ENCODE measurements at regions not wholly inside any gene's neighbourhood (a gene's known extent, or its start where the extent isn't known, plus 50 kb on each side); places are given as distances from the start of the nearest gene placed in this dataset.
"Not testable (repeated sequence)": the region's sequence is repeated elsewhere in the genome, so short reads cannot be mapped to it uniquely, and the experiment has no call there.

DNA sequence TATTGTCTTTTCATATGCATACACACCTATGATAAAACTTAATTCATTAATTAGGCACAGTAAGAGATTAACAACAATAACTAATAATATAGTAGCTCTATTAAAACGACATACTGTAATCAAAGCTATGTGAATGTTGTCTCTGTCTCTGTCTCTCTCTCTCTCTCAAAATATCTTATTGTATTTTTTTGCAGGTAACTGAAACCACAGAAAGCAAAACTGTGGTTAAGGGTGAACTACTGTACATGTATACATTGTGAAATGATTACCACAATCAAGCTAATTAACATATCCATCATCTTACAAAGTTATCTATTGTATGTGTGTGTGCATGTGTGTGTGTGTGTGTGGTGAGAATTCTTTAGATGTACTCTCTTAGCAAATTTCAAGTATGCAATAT is 242.0 kb upstream of the RSPO3 start:
- no peak overlapping the region for H3K9ac ChIP-seq (ENCODE audit: low read length)
- no peak overlapping the region for H3K27ac ChIP-seq (ENCODE audit: low read depth, low read length)
- no peaks in the 10 kb centered on the region for H3K27me3 ChIP-seq (ENCODE audit: control insufficient read depth, insufficient read depth, low read length)
- no peaks in the 10 kb centered on the region for H3K36me3 ChIP-seq (ENCODE audit: control insufficient read depth, insufficient read depth, low read length)
- no peak overlapping the region for H3K4me3 ChIP-seq (ENCODE audit: low read length)
- no peaks in the 10 kb centered on the region for H3K4me1 ChIP-seq (ENCODE audit: control insufficient read depth, insufficient read depth, low read length)

- Histone ChIP-seq H3K4me1 (ENCODE audit: control insufficient read depth, insufficient read depth, low read length) (no peaks in the 10 kb centered on the region), H3K4me3 (ENCODE audit: low read length) (no peak overlapping the region), H3K36me3 (ENCODE audit: control insufficient read depth, insufficient read depth, low read length) (no peaks in the 10 kb centered on the region), H3K9ac (ENCODE audit: low read length) (no peak overlapping the region), H3K27ac (ENCODE audit: low read depth, low read length) (no peak overlapping the region), H3K27me3 (ENCODE audit: control insufficient read depth, insufficient read depth, low read length) (no peaks in the 10 kb centered on the region)
Measured at GRCh38 chr6:126880964-126881363, 237.5 kb upstream of the RSPO3 start.

GRCh38 chr6:126886106-126886505 is 232.4 kb upstream of the RSPO3 start:
- Histone ChIP-seq H3K9ac (ENCODE audit: low read length) (no peak overlapping the region), H3K36me3 (ENCODE audit: control insufficient read depth, insufficient read depth, low read length) (no peaks in the 10 kb centered on the region), H3K27me3 (ENCODE audit: control insufficient read depth, insufficient read depth, low read length) (no peaks in the 10 kb centered on the region), H3K4me1 (ENCODE audit: control insufficient read depth, insufficient read depth, low read length) (no peaks in the 10 kb centered on the region), H3K27ac (ENCODE audit: low read depth, low read length) (no peak overlapping the region), H3K4me3 (ENCODE audit: low read length) (no peak overlapping the region)

- Histone ChIP-seq H3K9ac (ENCODE audit: low read length) (no peak overlapping the region), H3K4me1 (ENCODE audit: control insufficient read depth, insufficient read depth, low read length) (no peaks in the 10 kb centered on the region), H3K4me3 (ENCODE audit: low read length) (no peak overlapping the region), H3K36me3 (ENCODE audit: control insufficient read depth, insufficient read depth, low read length) (no peaks in the 10 kb centered on the region), H3K27me3 (ENCODE audit: control insufficient read depth, insufficient read depth, low read length) (no peaks in the 10 kb centered on the region), H3K27ac (ENCODE audit: low read depth, low read length) (no peak overlapping the region)
Measured at GRCh38 chr6:126888727-126889725, 229.4 kb upstream of the RSPO3 start.

DNA sequence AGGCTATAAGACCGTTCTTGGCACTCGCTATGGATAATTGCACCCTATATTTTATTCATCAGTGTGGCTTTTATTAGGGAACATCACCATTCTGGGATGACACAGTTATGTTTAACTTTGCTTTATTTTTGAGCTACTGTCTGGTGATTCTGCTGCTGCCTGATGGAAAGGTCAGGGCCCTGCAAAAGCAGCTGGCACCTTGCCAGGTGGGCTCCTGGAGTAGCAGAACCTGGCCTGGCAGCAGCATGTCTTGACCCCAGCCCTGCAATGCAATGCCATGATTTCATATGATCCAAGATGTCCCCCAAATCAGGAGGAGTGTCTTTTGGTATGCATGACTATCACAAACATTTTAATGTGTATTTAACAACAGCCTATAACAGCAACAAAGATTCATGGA is 228.4 kb upstream of the RSPO3 start:
- H3K9ac ChIP-seq (ENCODE audit: low read length): no peak overlapping the region
- no peak overlapping the region for H3K4me3 ChIP-seq (ENCODE audit: low read length)
- H3K4me1 ChIP-seq (ENCODE audit: control insufficient read depth, insufficient read depth, low read length): no peaks in the 10 kb centered on the region
- H3K27me3 ChIP-seq (ENCODE audit: control insufficient read depth, insufficient read depth, low read length): no peaks in the 10 kb centered on the region
- H3K36me3 ChIP-seq (ENCODE audit: control insufficient read depth, insufficient read depth, low read length): no peaks in the 10 kb centered on the region
- no peak overlapping the region for H3K27ac ChIP-seq (ENCODE audit: low read depth, low read length)

GRCh38 chr6:126891158-126891557 is 227.3 kb upstream of the RSPO3 start:
- Histone ChIP-seq H3K27ac (ENCODE audit: low read depth, low read length) (no peak overlapping the region), H3K4me1 (ENCODE audit: control insufficient read depth, insufficient read depth, low read length) (no peaks in the 10 kb centered on the region), H3K9ac (ENCODE audit: low read length) (no peak overlapping the region), H3K36me3 (ENCODE audit: control insufficient read depth, insufficient read depth, low read length) (no peaks in the 10 kb centered on the region), H3K4me3 (ENCODE audit: low read length) (no peak overlapping the region), H3K27me3 (ENCODE audit: control insufficient read depth, insufficient read depth, low read length) (no peaks in the 10 kb centered on the region)

- H3K27ac ChIP-seq (ENCODE audit: low read depth, low read length); H3K27me3 ChIP-seq (ENCODE audit: control insufficient read depth, insufficient read depth, low read length); H3K4me1 ChIP-seq (ENCODE audit: control insufficient read depth, insufficient read depth, low read length); H3K4me3 ChIP-seq (ENCODE audit: low read length); H3K36me3 ChIP-seq (ENCODE audit: control insufficient read depth, insufficient read depth, low read length); H3K9ac ChIP-seq (ENCODE audit: low read length): not testable (repeated sequence)
Measured at GRCh38 chr6:126892869-126893268, 225.6 kb upstream of the RSPO3 start.

GRCh38 chr6:126897758-126898157 is 220.7 kb upstream of the RSPO3 start:
- Histone ChIP-seq H3K9ac (ENCODE audit: low read length) (no peak overlapping the region), H3K36me3 (ENCODE audit: control insufficient read depth, insufficient read depth, low read length) (no peaks in the 10 kb centered on the region), H3K27ac (ENCODE audit: low read depth, low read length) (no peak overlapping the region), H3K27me3 (ENCODE audit: control insufficient read depth, insufficient read depth, low read length) (no peaks in the 10 kb centered on the region), H3K4me1 (ENCODE audit: control insufficient read depth, insufficient read depth, low read length) (no peaks in the 10 kb centered on the region), H3K4me3 (ENCODE audit: low read length) (no peak overlapping the region)

DNA sequence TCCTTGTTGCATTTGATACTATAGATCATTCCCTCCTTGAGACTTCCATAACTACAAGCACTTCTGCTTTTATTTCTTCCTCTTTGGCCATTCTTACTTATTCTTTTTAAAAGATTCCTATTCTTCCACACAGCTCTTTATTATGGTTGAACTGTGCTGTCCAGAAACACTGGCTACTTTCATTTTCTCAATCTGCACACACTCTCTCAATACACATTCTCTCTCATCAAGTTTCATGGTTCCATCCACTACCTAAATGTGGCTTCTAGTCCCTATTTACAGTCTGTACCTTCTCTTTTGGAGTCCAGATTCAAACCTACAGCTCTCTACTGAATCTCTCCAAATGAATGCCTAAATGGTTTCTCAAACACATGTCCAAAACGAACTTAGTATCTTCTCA is 214.3 kb upstream of the RSPO3 start:
- H3K4me1 ChIP-seq (ENCODE audit: control insufficient read depth, insufficient read depth, low read length): no peaks in the 10 kb centered on the region
- no peaks in the 10 kb centered on the region for H3K36me3 ChIP-seq (ENCODE audit: control insufficient read depth, insufficient read depth, low read length)
- no peak overlapping the region for H3K27ac ChIP-seq (ENCODE audit: low read depth, low read length)
- no peak overlapping the region for H3K4me3 ChIP-seq (ENCODE audit: low read length)
- no peaks in the 10 kb centered on the region for H3K27me3 ChIP-seq (ENCODE audit: control insufficient read depth, insufficient read depth, low read length)
- no peak overlapping the region for H3K9ac ChIP-seq (ENCODE audit: low read length)

- no peaks in the 10 kb centered on the region for H3K27me3 ChIP-seq (ENCODE audit: control insufficient read depth, insufficient read depth, low read length)
- no peaks in the 10 kb centered on the region for H3K36me3 ChIP-seq (ENCODE audit: control insufficient read depth, insufficient read depth, low read length)
- H3K27ac ChIP-seq (ENCODE audit: low read depth, low read length): no peak overlapping the region
- H3K4me3 ChIP-seq (ENCODE audit: low read length): no peak overlapping the region
- no peaks in the 10 kb centered on the region for H3K4me1 ChIP-seq (ENCODE audit: control insufficient read depth, insufficient read depth, low read length)
- no peak overlapping the region for H3K9ac ChIP-seq (ENCODE audit: low read length)
Measured at GRCh38 chr6:126905917-126906316, 212.6 kb upstream of the RSPO3 start.

GRCh38 chr6:126907312-126907711 is 211.2 kb upstream of the RSPO3 start:
- no peaks in the 10 kb centered on the region for H3K4me1 ChIP-seq (ENCODE audit: control insufficient read depth, insufficient read depth, low read length)
- no peaks in the 10 kb centered on the region for H3K27me3 ChIP-seq (ENCODE audit: control insufficient read depth, insufficient read depth, low read length)
- H3K9ac ChIP-seq (ENCODE audit: low read length): no peak overlapping the region

DNA sequence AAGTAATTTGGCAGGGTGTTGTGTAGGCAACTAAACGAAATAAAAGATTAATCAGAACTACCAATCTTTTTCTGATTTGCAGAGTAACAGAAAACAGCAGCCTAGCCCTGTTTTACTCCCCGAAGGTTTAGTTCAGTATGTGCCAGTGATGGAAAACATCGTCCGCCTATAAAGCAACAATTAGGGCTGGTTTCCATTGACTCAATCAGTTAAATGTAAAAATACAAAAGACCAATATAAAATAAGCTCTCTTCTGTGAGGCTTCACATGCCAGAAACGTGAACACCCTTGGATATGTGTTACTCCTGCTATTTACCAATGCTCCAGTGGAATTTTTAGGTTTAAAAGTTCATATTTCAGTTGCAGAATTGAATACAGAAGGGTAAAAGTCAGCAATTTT is 210.5 kb upstream of the RSPO3 start:
- Histone ChIP-seq H3K27ac (ENCODE audit: low read depth, low read length) (no peak overlapping the region), H3K36me3 (ENCODE audit: control insufficient read depth, insufficient read depth, low read length) (no peaks in the 10 kb centered on the region), H3K9ac (ENCODE audit: low read length) (no peak overlapping the region), H3K4me3 (ENCODE audit: low read length) (no peak overlapping the region), H3K4me1 (ENCODE audit: control insufficient read depth, insufficient read depth, low read length) (no peaks in the 10 kb centered on the region), H3K27me3 (ENCODE audit: control insufficient read depth, insufficient read depth, low read length) (no peaks in the 10 kb centered on the region)

More at GRCh38 chr6:126907312-126907711, 211.2 kb upstream of the RSPO3 start:
- Histone ChIP-seq H3K27ac (ENCODE audit: low read depth, low read length) (no peak overlapping the region), H3K36me3 (ENCODE audit: control insufficient read depth, insufficient read depth, low read length) (no peaks in the 10 kb centered on the region), H3K4me3 (ENCODE audit: low read length) (no peak overlapping the region)

GRCh38 chr6:126909493-126909892 is 209.0 kb upstream of the RSPO3 start:
- H3K4me3 ChIP-seq (ENCODE audit: low read length): no peak overlapping the region
- no peaks in the 10 kb centered on the region for H3K27me3 ChIP-seq (ENCODE audit: control insufficient read depth, insufficient read depth, low read length)
- no peak overlapping the region for H3K27ac ChIP-seq (ENCODE audit: low read depth, low read length)
- H3K36me3 ChIP-seq (ENCODE audit: control insufficient read depth, insufficient read depth, low read length): no peaks in the 10 kb centered on the region
- no peak overlapping the region for H3K9ac ChIP-seq (ENCODE audit: low read length)
- H3K4me1 ChIP-seq (ENCODE audit: control insufficient read depth, insufficient read depth, low read length): no peaks in the 10 kb centered on the region

Measured in rectal smooth muscle tissue (tissue), 1 donor.